GM19372 (cell line): ENCODE measurements at regions not wholly inside any gene's neighbourhood (a gene's known extent, or its start where the extent isn't known, plus 50 kb on each side); places are given as distances from the start of the nearest gene placed in this dataset.
"Not testable (repeated sequence)": the region's sequence is repeated elsewhere in the genome, so short reads cannot be mapped to it uniquely, and the experiment has no call there.

ENCODE experiments used
- ATAC-seq: cut with Tn5 transposase; IDR thresholded peaks from one replicate; pipeline ENCODE4 v1.9.1; 2021; ENCODE audit warnings: mild to moderate bottlenecking, low read depth, moderate library complexity; ENCODE audit not compliant: unreplicated experiment

- ATAC-seq, result no peak
These were observed 240.8 kb downstream of the ARHGAP12 start for GRCh38 chr10:31687663-31688482.

DNA sequence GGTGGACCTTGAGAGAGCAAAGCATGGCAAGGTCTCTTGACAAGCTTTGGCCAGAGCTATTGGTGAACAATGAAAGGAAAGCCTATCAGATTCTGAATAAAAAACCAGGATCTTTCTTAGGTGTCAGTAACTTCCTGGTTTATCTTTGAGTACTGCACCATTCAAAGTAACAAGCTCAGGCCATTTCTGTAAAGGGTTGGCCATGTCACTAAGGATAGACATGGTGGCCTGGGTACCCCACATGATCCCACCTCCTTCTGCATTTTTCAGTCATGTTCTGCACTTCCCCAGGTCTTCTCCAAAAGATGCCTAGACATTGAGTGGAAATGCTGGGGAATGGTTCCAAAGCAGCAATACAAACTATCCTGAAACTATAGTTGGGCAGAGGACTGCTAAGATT is 242.0 kb downstream of the ARHGAP12 start:
- ATAC-seq, result no peak

- no peak for ATAC-seq
These were observed 244.9 kb downstream of the ARHGAP12 start for GRCh38 chr10:31683682-31684081.

DNA sequence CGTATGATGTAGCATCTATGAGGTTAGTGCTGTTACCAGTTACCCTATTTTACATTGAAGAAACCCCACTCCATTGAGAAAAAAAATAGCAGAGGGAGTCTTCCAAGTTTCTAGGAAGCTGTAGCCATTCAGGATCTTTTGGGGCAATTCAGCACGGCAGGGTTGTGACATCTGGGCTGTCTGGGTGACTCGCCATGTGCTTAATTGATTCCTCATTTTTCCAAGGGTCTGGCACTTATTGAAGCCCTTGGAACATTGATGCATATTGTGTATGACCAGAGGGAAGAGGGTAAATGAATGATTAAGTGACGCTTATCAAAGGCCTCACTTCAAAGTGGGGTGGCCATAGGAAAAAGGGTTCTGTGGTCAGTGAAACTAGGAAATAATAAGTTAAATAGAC is 248.7 kb downstream of the ARHGAP12 start:
- no peak for ATAC-seq

DNA sequence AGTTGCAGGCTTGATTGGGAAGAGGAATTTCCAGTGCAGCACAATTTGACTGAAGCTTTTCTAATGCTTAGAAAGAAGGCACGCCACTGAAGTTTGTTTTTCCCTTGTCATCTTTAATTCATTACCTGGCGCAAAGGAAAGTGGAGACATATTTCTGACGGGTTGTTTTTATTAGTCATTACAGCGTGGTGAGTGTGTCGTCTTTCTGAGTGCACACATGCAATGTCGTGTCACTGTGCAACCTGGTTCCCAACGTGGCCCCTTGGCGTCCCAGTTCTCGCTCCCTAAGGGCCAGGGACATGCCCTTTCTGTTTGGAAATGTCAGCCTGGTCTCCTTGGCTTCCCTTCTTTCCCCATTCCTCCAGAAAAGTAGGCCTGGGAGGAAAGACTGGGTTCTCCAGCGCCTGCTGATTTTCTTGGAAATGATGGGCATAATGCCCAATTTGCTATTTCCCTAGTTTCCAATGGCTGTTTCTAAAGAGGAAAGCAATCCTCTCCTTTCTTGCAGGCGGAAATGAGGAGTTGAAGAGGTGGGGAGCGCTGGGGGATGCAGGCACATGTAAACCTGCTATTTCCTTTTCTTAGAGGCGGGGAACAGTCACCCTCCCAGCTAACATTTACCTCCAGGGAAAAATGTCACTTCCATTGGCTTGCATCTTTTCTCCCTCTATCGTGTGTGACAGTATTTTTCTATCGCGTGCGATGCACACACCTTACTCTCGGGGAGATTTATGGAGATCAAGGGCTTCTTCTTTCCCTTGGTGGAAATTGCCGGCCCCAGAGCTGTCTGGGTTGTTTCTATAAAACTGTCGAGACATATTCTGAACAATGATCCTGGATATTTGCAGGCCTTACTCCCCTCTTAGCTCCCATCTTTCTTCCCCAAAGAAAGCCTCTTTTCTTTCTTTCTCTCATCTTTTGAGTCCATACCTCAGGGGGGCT is 249.8 kb downstream of the ARHGAP12 start:
- no peak for ATAC-seq

DNA sequence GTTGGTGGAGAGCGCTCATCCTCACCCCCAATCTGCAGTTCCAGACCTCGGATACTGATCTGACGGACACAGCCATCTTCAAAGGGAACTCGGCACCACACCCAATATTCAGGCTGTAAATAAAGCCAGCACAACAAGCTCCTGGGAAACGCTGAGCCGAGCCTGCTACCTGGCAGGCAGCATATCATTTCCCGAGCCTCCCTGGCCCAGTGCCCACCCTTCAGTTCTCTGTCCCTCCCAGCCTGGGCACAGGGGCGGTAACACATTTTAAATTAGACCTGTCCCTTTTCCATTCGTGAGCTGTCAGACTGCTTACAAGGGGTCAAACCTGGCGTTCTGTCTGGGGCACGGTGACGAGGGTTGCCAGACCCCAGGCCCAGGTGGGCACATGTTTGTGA is 250.5 kb downstream of the ARHGAP12 start:
- ATAC-seq, result no peak

DNA sequence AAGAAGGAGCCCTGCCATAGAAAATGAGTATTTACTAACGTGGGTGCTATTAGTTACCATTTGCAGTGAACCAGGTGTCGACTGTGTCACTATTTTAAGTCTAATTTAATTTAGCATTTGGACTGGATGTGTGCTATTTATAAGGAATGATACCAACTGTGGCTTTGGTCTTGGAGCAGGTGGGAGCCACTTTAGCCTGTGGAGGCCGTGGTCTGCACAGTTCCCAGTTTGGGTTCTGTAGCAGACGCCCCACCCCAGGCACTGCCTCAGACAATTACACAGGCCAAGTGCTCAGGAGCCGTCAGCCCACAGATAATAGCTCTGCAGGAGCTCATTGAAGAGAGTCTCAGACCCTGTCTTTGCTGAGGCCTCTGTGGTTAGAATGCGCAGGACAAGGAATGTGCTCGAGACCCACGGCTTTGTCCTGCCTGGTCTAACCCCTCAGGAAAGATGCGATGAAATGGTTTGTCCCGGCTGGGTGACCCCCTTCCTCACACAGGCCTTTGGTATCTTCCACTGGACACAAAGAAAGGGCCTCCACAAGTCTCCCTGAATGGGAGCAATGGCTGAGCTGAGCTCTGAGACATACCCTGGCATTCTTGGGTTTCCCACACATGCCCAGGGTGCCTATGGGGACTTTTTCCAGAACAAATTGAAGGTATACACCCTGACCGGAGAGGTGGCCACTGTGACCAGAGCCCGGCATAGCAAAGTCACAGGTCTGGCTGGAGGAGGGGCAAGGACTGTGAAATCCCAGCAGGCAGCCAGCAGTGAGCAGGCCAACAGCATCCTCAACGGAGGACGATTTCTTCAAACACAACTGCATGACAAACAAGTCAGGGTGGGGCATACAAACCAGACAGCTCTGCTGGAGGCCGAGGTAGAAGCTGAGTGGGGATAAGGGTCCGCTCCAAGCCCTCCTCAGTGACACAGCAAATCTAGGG is 251.2 kb downstream of the ARHGAP12 start:
- no peak for ATAC-seq

DNA sequence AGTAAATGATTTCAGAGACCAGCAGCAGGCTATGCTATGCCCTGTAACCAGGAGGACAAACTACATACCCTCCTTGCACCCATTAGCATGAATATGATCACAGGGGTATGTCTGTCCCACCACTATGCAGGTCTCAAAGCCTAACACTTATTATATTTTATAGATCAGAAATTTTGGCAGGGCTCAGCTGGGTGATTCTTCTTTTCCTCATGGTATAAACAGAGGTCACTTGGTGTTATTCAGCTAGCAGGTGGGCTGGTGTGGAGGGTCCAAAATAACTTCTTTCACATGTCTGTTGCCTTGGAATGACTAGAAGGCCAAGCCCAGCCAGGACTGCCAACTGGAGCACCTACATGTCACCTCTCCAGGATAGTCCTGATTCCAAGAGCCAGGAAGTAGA is 252.9 kb downstream of the ARHGAP12 start:
- no peak for ATAC-seq

DNA sequence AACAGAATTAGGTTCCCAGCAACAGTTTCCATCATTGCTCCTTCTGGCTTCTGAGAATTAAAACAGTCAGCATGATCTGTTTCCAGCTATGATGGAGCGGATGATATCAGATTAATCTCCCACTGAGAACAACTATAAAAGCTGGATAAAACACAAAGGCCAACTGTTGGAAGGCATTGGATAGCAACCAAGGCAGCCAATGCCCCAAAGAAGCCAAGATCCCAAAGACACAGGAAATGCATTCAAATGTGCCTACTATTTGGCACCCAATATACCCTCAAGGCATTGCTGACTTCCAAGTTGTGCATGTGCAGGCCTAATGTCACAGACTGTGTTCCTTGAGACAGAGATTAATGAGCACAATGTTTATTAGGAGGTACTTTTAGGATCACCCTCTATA is 259.3 kb downstream of the ARHGAP12 start:
- no peak for ATAC-seq

- ATAC-seq, result no peak
These were observed 260.3 kb downstream of the ARHGAP12 start for GRCh38 chr10:31668326-31668725.

- ATAC-seq, result not testable (repeated sequence)
These were observed 262.8 kb downstream of the ARHGAP12 start for GRCh38 chr10:31665764-31666279.

DNA sequence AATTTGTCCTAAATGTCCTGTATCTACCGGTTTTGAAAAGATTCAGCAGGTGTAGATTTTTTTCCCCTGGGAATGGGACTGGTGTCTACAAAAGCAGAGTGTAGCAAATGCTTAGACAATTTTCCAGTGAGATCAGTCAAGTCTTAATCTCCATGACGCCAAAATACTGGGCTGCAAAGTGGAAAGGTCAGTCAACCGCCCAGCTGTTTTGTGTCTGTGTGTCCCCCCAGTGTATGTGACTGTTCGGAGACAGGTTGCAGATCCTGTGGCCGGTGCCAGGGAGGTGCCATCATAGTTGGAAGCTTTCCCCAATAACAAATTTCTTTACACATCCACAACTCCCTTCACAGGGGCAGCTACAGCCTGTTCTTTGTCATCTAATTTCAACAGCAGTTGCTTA is 263.8 kb downstream of the ARHGAP12 start:
- no peak for ATAC-seq

GRCh38 chr10:31664071-31664470 is 264.6 kb downstream of the ARHGAP12 start:
- ATAC-seq, result not testable (repeated sequence)

GRCh38 chr10:31660300-31660699 is 268.3 kb downstream of the ARHGAP12 start:
- no peak for ATAC-seq

- ATAC-seq, result no peak
These were observed 269.0 kb downstream of the ARHGAP12 start for GRCh38 chr10:31659665-31660064.

DNA sequence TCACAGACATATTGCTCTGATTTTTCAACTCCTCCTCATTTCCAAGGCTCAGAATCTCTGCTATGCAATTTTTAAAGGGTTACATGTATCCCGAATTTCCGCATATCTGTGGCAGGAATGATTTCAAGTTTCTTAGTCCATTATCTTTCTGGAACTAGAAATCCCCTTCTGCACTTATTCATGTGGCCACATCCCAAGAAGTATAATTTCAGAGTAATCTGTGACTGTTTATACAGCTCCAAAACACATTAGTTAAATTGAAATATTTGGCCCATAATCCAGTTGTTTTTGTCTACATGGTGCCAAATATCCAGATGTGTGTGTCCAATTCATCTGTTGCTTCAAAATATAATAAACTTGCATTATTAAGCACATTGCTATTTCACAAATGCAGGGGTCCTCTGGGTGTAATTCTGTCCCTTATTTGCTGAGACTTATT is 271.2 kb downstream of the ARHGAP12 start:
- no peak for ATAC-seq

GRCh38 chr10:31656851-31657433 is 271.7 kb downstream of the ARHGAP12 start:
- no peak for ATAC-seq

GRCh38 chr10:31652038-31652437 is 276.6 kb downstream of the ARHGAP12 start:
- ATAC-seq, result no peak

- ATAC-seq, result no peak
These were observed 278.6 kb downstream of the ARHGAP12 start for GRCh38 chr10:31650010-31650409.

- ATAC-seq, result no peak
These were observed 279.7 kb downstream of the ARHGAP12 start for GRCh38 chr10:31648966-31649365.
